Esophagus squamous epithelium (tissue), 4 donors: ENCODE measurements at regions not wholly inside any gene's neighbourhood (a gene's known extent, or its start where the extent isn't known, plus 50 kb on each side); places are given as distances from the start of the nearest gene placed in this dataset.

Source experiments
- CTCF ChIP-seq, 6 experiments: fragments of 450-650 bp in 4 of 6; fragments of 200-600 bp in 2 of 6; sonication (generic) in 2 of 6; IDR thresholded peaks; one replicate each; pipeline ENCODE4 v1.5.1; 2016 to 2019; ENCODE audit warnings: antibody characterized with exemption in 6 of 6, mild to moderate bottlenecking in 4 of 6, moderate library complexity in 4 of 6
- POLR2A ChIP-seq, 4 donors: fragments of 450-650 bp; IDR thresholded peaks; one replicate each; pipeline ENCODE4 v1.6.1; 2017; ENCODE audit warnings: antibody characterized with exemption in 4 of 4, mild to moderate bottlenecking in 4 of 4, moderate library complexity in 3 of 4

- TF ChIP-seq POLR2A (IDR thresholded peaks at IDR 0.05): no peak
- no peak for TF ChIP-seq CTCF (IDR thresholded peaks at IDR 0.05)
These were observed 73.9 kb upstream of the C16orf82 start for GRCh38 chr16:26992666-26993349.
